Astrocyte of the hippocampus (primary cell): ENCODE measurements at regions not wholly inside any gene's neighbourhood (a gene's known extent, or its start where the extent isn't known, plus 50 kb on each side); places are given as distances from the start of the nearest gene placed in this dataset.

Source experiments
- DNase-seq: peaks from one replicate; pipeline ENCODE4 v3.0.0; 2011; ENCODE audit warnings: low read depth, low spot score

- no peak for DNase-seq
Observed at GRCh38 chr20:39878320-39878719, 810.7 kb downstream of the MAFB start.

- no peak for DNase-seq
Observed at GRCh38 chr20:39877788-39878187, 811.2 kb downstream of the MAFB start.

GRCh38 chr20:39876976-39877635 lies 811.9 kb downstream of the MAFB start:
- DNase-seq = no peak

DNA sequence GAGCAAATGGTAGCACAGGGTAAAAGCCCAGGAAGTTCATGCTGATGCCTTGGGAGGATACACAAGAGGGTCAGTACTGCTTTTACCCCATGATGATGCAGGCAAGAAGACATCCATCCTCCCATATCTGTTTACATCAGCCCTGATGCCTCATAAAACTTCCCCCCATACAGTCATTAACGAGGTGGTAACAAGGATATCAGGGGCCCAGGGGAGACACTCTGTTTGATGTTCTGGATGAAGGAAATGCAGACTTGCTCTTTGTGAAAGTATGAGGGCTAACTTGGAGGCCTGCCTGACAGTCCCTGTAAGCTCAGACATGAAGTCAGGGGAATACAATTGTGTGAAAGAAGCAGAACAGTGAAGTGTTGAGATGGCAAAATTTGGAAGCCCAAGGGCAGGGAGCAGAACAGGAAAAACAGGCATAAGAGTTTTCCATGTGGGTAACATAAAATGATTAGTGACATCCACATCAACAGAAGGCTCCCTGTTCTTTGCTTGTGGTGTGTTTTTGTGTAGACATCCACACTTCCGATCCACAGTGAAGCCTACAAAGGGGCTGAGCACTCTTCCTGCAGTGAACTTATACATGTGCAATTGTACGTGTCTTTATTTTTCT lies 813.4 kb downstream of the MAFB start:
- no peak for DNase-seq

GRCh38 chr20:39874049-39874893 lies 814.8 kb downstream of the MAFB start:
- peak; percentile 67 for DNase-seq

GRCh38 chr20:39873286-39873685 lies 815.8 kb downstream of the MAFB start:
- no peak for DNase-seq

GRCh38 chr20:39871013-39871412 lies 818.0 kb downstream of the MAFB start:
- no peak for DNase-seq

- DNase-seq = no peak
Observed at GRCh38 chr20:39865446-39865845, 823.6 kb downstream of the MAFB start.

- DNase-seq = no peak
Observed at GRCh38 chr20:39862470-39862891, 826.6 kb downstream of the MAFB start.

GRCh38 chr20:39861381-39861780 lies 827.7 kb downstream of the MAFB start:
- peak; percentile 43 for DNase-seq

DNA sequence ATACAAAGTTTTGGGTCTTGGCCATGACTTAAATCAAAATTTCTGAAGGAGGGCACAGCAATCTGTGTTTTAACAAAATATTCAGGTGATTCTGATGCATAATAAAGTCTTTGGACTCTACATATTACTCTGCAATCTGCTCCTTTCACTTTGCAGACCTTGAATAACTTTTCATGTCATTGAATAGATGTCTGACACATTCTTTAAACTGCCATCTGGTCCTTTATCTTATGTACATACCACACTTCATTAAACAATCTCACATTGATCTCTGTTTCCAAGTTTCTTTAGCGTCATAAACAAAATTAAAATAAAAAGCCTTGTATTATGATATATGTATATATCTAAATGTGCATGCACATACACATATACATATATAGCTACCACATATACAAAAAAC lies 831.2 kb downstream of the MAFB start:
- DNase-seq = no peak

DNA sequence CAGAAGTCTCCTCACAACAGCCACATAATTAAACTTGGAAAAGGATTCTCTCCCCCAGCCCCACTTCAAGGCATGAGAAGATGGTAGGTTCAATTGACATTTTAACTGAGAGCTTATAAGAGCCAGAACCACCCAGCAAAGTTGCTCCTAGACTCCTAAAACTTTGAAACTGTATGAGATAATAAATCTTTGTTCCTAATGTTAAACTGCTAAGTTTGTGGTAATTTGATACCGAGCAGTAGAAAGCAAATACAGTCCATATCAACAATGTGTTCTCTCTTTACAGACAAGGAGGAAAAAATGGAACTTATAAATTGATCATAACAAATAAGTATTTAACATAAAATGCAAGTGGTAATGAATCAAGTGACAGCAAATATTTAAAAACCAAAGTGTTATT lies 831.8 kb downstream of the MAFB start:
- no peak for DNase-seq

DNA sequence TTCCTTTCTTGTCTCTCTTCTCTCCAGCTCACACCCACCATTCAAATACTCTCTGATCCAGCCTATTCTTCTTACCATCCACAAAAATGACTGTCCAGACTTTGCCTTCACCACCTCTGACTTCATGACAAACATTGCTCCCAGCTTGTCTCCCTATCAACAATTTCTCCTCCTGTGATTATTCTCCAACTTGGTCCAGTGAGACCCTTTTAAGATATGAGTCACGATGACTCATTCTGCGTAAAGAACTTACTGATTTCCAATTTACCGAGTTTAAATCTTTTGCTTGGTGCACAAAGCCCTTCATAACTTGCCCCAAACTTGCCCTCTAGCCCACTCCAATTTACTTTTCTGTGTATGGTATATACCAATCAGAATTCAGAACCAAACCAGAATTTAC lies 833.2 kb downstream of the MAFB start:
- DNase-seq = peak; percentile 32

DNA sequence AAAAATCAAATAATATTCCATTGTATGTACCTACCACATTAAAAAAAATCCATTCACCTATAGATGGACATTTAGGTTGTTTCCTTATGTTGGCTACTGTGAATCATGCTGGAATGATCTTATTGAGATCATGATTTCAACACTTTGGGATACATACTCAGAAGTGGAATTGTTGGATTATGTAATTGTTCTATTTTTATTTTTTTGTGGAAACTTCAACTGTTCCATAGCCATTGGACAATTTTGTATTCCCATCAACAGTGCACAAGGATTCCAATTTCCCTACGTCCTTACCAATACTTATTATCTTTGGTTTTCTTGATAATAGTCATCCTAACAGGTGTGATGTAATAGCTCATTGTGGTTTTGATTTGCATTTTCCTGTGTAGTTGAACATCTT lies 834.0 kb downstream of the MAFB start:
- no peak for DNase-seq

- peak; percentile 51 for DNase-seq
Observed at GRCh38 chr20:39853636-39854035, 835.4 kb downstream of the MAFB start.

DNA sequence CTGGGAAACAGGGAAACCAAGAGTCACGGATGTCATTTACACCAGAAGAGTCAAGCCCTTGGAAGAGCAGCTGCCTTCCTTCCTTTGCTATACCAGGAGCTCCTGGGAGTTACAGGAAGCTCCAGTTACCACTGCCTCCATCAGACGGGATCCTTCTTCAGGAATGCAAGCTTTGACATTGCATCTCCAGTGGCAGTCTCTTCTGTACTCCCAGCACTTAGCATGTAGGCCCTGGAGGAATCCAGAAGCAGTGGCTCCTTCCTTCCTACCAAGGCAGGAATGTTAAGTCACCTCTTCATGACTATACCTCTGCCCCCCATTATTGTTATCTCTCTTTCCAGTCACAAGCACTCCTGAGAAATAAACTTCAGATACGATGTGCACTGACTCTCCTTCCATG lies 836.0 kb downstream of the MAFB start:
- no peak for DNase-seq

DNA sequence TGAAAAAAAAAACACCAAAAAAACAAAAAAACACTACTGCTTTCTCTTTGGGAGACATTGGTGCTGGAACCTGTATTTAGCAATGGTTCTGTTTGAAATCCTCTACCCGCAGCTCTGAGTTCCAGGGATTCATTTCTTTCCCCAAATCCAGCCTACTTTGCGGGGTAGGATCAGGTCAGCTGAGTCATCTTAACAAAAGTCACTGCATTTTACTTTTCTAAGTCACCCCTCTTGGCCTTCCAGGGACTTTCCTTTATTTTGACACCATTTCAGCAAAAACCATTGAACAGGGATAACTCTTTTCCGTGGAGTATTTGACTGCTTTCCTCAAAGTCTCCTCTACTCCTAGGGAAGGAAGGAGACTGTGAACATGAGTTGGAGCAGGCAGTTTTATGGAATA lies 837.6 kb downstream of the MAFB start:
- DNase-seq = peak; percentile 40

DNA sequence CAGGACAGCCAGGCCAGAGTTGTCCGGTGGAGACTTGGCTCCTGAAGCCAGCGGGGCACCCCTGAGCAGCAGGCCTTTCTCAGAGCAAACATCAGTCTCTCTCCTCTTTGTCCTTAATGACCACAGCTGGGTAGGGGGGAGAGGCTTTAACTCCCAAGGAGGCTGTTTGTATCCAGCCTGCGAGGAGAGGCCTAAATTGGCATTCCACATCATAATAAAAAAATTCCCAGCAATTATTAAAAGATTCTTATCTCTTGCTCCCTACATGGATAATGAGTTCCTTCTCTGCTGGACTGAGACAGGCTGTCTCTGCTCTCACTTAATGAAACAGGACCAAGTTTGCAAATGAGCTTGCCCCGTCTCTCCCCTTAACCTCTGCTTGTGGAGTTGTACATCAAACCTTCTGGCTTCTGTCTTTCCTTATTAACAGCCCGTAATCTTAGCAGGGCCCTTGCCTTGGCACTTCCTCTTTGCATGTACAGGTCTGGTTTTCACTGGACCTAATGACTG lies 838.2 kb downstream of the MAFB start:
- peak; percentile 26 for DNase-seq

GRCh38 chr20:39850246-39850645 lies 838.8 kb downstream of the MAFB start:
- DNase-seq = no peak

DNA sequence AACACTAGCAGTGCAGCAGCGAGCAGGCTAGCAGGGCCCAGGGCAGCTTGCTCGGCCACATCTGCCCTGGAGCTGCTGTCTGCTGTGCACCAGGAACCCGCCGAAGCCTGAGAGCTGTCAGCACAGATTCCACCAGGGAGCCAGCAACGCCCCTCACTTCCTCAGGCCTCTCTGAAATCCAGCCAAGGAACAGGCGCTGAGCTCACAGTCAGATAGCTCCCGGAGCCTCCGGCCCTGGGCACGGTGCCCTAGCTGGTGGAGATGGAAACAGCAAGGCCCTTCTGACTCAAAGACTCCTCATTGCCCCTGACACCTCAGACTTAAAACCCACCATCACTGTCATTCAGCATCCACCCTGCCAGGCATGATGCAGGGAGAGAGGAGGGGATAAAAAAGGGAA lies 839.4 kb downstream of the MAFB start:
- peak; percentile 88 for DNase-seq

DNA sequence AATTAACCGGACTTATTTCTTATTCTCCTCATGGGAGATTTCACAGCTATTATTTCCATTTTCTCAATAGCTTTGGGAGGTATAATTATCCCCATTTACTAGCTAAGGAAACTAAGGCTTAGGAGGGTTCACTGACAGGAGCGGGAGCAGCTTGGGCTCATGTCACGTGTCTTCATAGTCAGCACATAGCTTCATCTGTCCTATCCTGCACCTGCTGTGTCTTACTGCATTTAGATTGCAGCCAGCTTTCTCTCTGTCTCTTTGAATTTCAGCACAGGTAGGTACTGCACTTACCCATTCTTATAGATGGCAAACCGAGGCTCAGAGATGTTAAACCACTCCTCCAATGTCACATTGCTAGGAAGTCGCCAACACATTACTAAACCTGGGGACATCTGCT lies 839.9 kb downstream of the MAFB start:
- DNase-seq = no peak

DNA sequence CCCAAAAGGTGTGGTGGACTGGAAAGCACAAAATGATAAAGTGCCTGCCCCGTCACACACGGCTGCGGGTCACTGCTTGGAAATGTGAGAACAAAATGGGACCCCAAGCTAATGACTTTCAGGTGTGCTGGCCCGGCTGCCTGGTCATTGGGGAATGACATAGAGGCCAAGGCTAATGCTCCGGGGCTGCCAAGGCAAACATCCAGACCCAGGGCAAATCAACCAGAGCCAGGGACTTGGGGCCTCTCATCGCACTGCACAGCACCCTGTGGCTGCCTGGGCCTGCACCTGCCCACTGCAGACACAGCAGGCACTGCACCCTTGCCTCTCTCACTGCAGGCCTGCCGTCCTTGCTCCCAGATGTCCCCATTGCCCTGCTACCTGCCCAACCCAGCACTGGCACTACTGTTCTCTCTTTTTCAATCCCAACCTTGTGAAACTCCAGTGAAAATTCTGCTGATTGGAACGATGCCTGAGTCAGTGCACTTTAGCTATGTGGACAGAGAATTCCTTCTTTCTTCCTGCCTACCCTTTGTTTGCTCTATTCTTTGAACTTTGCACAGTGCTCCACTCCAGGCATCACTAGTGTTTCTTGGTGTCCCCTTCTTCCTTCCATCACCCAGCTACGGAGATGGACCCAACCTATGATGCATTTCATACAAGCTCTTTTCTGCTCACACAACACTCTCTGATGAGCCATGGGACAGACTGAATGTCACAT lies 849.5 kb downstream of the MAFB start:
- no peak for DNase-seq
